ENCODE measurements at regions not wholly inside any gene's neighbourhood (a gene's known extent, or its start where the extent isn't known, plus 50 kb on each side); places are given as distances from the start of the nearest gene placed in this dataset.
A peak's percentile ranks its signal among the peaks of the same experiment; 100 is the strongest.

DNA sequence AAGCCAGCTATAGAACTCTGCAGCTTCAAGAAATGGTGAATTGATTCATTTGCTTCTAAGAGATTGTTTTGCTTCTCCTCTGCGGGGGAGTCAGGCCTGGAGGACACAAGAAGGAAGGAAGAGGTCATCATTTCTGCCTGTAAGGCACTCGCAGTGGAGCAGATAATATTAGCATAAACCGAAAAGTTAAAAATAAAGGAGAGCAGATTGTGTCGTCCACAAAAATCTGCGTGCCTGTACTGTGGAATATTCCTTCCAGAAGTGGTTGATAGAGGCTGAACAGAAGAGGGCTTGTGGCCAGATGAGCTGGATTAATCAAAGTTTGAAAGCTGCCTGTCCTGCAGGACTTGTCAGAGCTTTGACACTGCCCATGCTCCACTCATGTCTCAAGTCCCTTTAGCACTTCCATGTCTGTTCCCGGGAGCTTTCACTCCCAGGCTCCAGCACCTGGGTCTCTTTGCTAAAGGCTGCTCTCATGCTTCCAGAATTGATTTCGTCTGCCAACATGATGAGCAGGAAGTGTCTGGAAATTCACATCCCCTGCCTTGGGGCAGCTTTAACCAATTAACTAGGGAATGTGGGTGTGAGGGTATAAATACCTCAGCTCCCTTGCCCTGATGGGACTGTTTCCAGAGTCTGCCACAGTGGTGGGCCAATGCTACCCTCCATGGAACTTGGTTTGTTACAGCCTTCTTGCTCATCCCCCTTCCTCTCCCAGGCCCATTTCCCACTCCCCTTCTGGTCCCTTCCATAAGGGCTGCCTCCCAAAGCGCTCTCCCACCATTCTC lies 65.1 kb upstream of the STX16 start:
- DNase-seq, result no peak
- H2AK5ac ChIP-seq (ENCODE audit: low read length), result peak overlapping the region; percentile 38
- H2BK12ac ChIP-seq (ENCODE audit: low read length), result peak overlapping the region; percentile 93
- H3K79me2 ChIP-seq (ENCODE audit: control insufficient read depth, insufficient read depth, low read length, poor library complexity), result peaks cover 2% of the 10 kb centered on the region
- H3K4me1 ChIP-seq (ENCODE audit: control insufficient read depth in 1 of 2, insufficient read depth in 2 of 2, low read length in 2 of 2), result peaks cover 15 to 18% of the 10 kb centered on the region in 2 experiments
- H3K27me3 ChIP-seq (ENCODE audit: insufficient read depth, low read length), result no peaks in the 10 kb centered on the region
- H3K4ac ChIP-seq (ENCODE audit: low read depth, low read length), result no peak overlapping the region
- H4K8ac ChIP-seq (ENCODE audit: low read depth, low read length), result no peak overlapping the region
- no peak overlapping the region for H3K4me3 ChIP-seq (ENCODE audit: low read depth, low read length)
- H3K23ac ChIP-seq (ENCODE audit: low read length), result no peak overlapping the region
- no peak overlapping the region for H3K4me2 ChIP-seq (ENCODE audit: low read length)
- H2BK5ac ChIP-seq (ENCODE audit: low read depth, low read length, poor library complexity), result peak overlapping the region; percentile 41
- peak overlapping the region; percentile 48 for H2BK120ac ChIP-seq (ENCODE audit: insufficient read depth, low read length, poor library complexity)
- H3K79me1 ChIP-seq (ENCODE audit: low read length), result peaks cover 20% of the 10 kb centered on the region
- H4K12ac ChIP-seq (ENCODE audit: low read depth, low read length), result no peak overlapping the region
- H3K36me3 ChIP-seq (ENCODE audit: control insufficient read depth in 1 of 2, insufficient read depth in 2 of 2, low read length in 2 of 2), result no peaks in the 10 kb centered on the region
- H3K18ac ChIP-seq (ENCODE audit: low read length), result peak overlapping the region; percentile 58
- H3K14ac ChIP-seq (ENCODE audit: low read length), result peak overlapping the region; percentile 60
- peak overlapping the region; percentile 82 for H3K27ac ChIP-seq (ENCODE audit: low read depth, low read length)
- peaks cover 6% of the 10 kb centered on the region for H3K9me3 ChIP-seq (ENCODE audit: insufficient read depth, low read depth, low read length)
- WGBS (ENCODE audit: extremely low coverage, insufficient coverage, insufficient read length), result no CpG with 5 or more reads among the region's 8 CpGs
- H3K9ac ChIP-seq (ENCODE audit: low read length), result no peak overlapping the region
- peak overlapping the region; percentile 88 for H4K91ac ChIP-seq (ENCODE audit: low read depth, low read length)
- no peak overlapping the region for H2AFZ ChIP-seq (ENCODE audit: insufficient read depth, low read length, poor library complexity)

- Histone ChIP-seq H3K27me3 (ENCODE audit: insufficient read depth, low read length) (no peaks in the 10 kb centered on the region), H3K4ac (ENCODE audit: low read depth, low read length) (no peak overlapping the region), H3K36me3 (ENCODE audit: control insufficient read depth in 1 of 2, insufficient read depth in 2 of 2, low read length in 2 of 2) (no peaks in the 10 kb centered on the region), H3K4me2 (ENCODE audit: low read length) (no peak overlapping the region), H3K9ac (ENCODE audit: low read length) (no peak overlapping the region), H2BK120ac (ENCODE audit: insufficient read depth, low read length, poor library complexity) (peak overlapping the region; percentile 80), H3K14ac (ENCODE audit: low read length) (peak overlapping the region; percentile 68), H3K9me3 (ENCODE audit: insufficient read depth, low read depth, low read length) (peaks cover 6% of the 10 kb centered on the region), H2AFZ (ENCODE audit: insufficient read depth, low read length, poor library complexity) (no peak overlapping the region), H2AK5ac (ENCODE audit: low read length) (peak overlapping the region; percentile 26), H4K8ac (ENCODE audit: low read depth, low read length) (peak overlapping the region; percentile 32), H3K4me1 (ENCODE audit: control insufficient read depth in 1 of 2, insufficient read depth in 2 of 2, low read length in 2 of 2) (peaks cover 15 to 18% of the 10 kb centered on the region in 2 experiments), H3K27ac (ENCODE audit: low read depth, low read length) (peak overlapping the region; percentile 69), H3K79me2 (ENCODE audit: control insufficient read depth, insufficient read depth, low read length, poor library complexity) (peaks cover 2% of the 10 kb centered on the region), H3K79me1 (ENCODE audit: low read length) (peaks cover 20% of the 10 kb centered on the region), H3K18ac (ENCODE audit: low read length) (peak overlapping the region; percentile 69), H4K12ac (ENCODE audit: low read depth, low read length) (no peak overlapping the region), H4K91ac (ENCODE audit: low read depth, low read length) (peak overlapping the region; percentile 88), H3K23ac (ENCODE audit: low read length) (no peak overlapping the region), H2BK12ac (ENCODE audit: low read length) (peak overlapping the region; percentile 93), H3K4me3 (ENCODE audit: low read depth, low read length) (no peak overlapping the region), H2BK5ac (ENCODE audit: low read depth, low read length, poor library complexity) (peak overlapping the region; percentile 66)
- no CpG with 5 or more reads among the region's 9 CpGs for WGBS (ENCODE audit: extremely low coverage, insufficient coverage, insufficient read length)
- DNase-seq, result no peak
Measured at GRCh38 chr20:58584881-58585752, 66.0 kb upstream of the STX16 start.

GRCh38 chr20:58584051-58584824 lies 66.8 kb upstream of the STX16 start:
- Histone ChIP-seq H3K79me1 (ENCODE audit: low read length) (peaks cover 20% of the 10 kb centered on the region), H3K4me2 (ENCODE audit: low read length) (no peak overlapping the region), H4K8ac (ENCODE audit: low read depth, low read length) (no peak overlapping the region), H3K79me2 (ENCODE audit: control insufficient read depth, insufficient read depth, low read length, poor library complexity) (peaks cover 2% of the 10 kb centered on the region), H2BK5ac (ENCODE audit: low read depth, low read length, poor library complexity) (no peak overlapping the region), H4K12ac (ENCODE audit: low read depth, low read length) (no peak overlapping the region), H3K23ac (ENCODE audit: low read length) (no peak overlapping the region), H3K36me3 (ENCODE audit: control insufficient read depth in 1 of 2, insufficient read depth in 2 of 2, low read length in 2 of 2) (no peaks in the 10 kb centered on the region), H2AK5ac (ENCODE audit: low read length) (peak overlapping the region; percentile 57), H3K4me3 (ENCODE audit: low read depth, low read length) (no peak overlapping the region), H2BK120ac (ENCODE audit: insufficient read depth, low read length, poor library complexity) (no peak overlapping the region), H2AFZ (ENCODE audit: insufficient read depth, low read length, poor library complexity) (no peak overlapping the region), H2BK12ac (ENCODE audit: low read length) (no peak overlapping the region), H3K27ac (ENCODE audit: low read depth, low read length) (no peak overlapping the region), H3K9ac (ENCODE audit: low read length) (no peak overlapping the region), H3K9me3 (ENCODE audit: insufficient read depth, low read depth, low read length) (peaks cover 6% of the 10 kb centered on the region), H3K14ac (ENCODE audit: low read length) (no peak overlapping the region), H3K4ac (ENCODE audit: low read depth, low read length) (no peak overlapping the region), H4K91ac (ENCODE audit: low read depth, low read length) (peak overlapping the region; percentile 66), H3K18ac (ENCODE audit: low read length) (no peak overlapping the region), H3K27me3 (ENCODE audit: insufficient read depth, low read length) (no peaks in the 10 kb centered on the region), H3K4me1 (ENCODE audit: control insufficient read depth in 1 of 2, insufficient read depth in 2 of 2, low read length in 2 of 2) (peaks cover 15 to 18% of the 10 kb centered on the region in 2 experiments)
- no peak for DNase-seq
- WGBS (ENCODE audit: extremely low coverage, insufficient coverage, insufficient read length), result no CpG with 5 or more reads among the region's 8 CpGs

- DNase-seq, result no peak
- Histone ChIP-seq H3K27me3 (ENCODE audit: insufficient read depth, low read length) (no peaks in the 10 kb centered on the region), H3K79me2 (ENCODE audit: control insufficient read depth, insufficient read depth, low read length, poor library complexity) (peaks cover 2% of the 10 kb centered on the region), H2BK5ac (ENCODE audit: low read depth, low read length, poor library complexity) (no peak overlapping the region), H3K23ac (ENCODE audit: low read length) (no peak overlapping the region), H3K9me3 (ENCODE audit: insufficient read depth, low read depth, low read length) (peaks cover 6% of the 10 kb centered on the region), H3K4me3 (ENCODE audit: low read depth, low read length) (no peak overlapping the region), H2AK5ac (ENCODE audit: low read length) (no peak overlapping the region), H3K4me1 (ENCODE audit: control insufficient read depth in 1 of 2, insufficient read depth in 2 of 2, low read length in 2 of 2) (peaks cover 15 to 18% of the 10 kb centered on the region in 2 experiments), H2BK120ac (ENCODE audit: insufficient read depth, low read length, poor library complexity) (no peak overlapping the region), H3K9ac (ENCODE audit: low read length) (no peak overlapping the region), H3K14ac (ENCODE audit: low read length) (no peak overlapping the region), H3K18ac (ENCODE audit: low read length) (no peak overlapping the region), H3K4ac (ENCODE audit: low read depth, low read length) (no peak overlapping the region), H4K91ac (ENCODE audit: low read depth, low read length) (no peak overlapping the region), H4K12ac (ENCODE audit: low read depth, low read length) (no peak overlapping the region), H2AFZ (ENCODE audit: insufficient read depth, low read length, poor library complexity) (no peak overlapping the region), H3K4me2 (ENCODE audit: low read length) (no peak overlapping the region), H3K79me1 (ENCODE audit: low read length) (peaks cover 20% of the 10 kb centered on the region), H3K27ac (ENCODE audit: low read depth, low read length) (no peak overlapping the region), H2BK12ac (ENCODE audit: low read length) (no peak overlapping the region), H3K36me3 (ENCODE audit: control insufficient read depth in 1 of 2, insufficient read depth in 2 of 2, low read length in 2 of 2) (no peaks in the 10 kb centered on the region), H4K8ac (ENCODE audit: low read depth, low read length) (no peak overlapping the region)
- WGBS (ENCODE audit: extremely low coverage, insufficient coverage, insufficient read length), result no CpG with 5 or more reads among the region's 8 CpGs
Measured at GRCh38 chr20:58583586-58583985, 67.5 kb upstream of the STX16 start.

Measured in trophoblast cell (in vitro differentiated cells and primary cell).